ENCODE measurements at regions not wholly inside any gene's neighbourhood (a gene's known extent, or its start where the extent isn't known, plus 50 kb on each side); places are given as distances from the start of the nearest gene placed in this dataset.
"Not testable (repeated sequence)": the region's sequence is repeated elsewhere in the genome, so short reads cannot be mapped to it uniquely, and the experiment has no call there.

GRCh38 chr9:108049026-108049607 lies 559.5 kb upstream of the KLF4 start:
- Histone ChIP-seq H3K9ac (ENCODE audit: low read length) (peak overlapping the region; percentile 48), H3K36me3 (ENCODE audit: control insufficient read depth, insufficient read depth, low read length, severe bottlenecking) (no peaks in the 10 kb centered on the region), H3K4me3 (ENCODE audit: low read length) (no peak overlapping the region), H3K9me3 (ENCODE audit: control insufficient read depth, low read length) (peaks cover 2% of the 10 kb centered on the region), H3K4me1 (ENCODE audit: control insufficient read depth, insufficient read depth, low read length) (peaks cover 36% of the 10 kb centered on the region), H3K27me3 (replicated peaks; ENCODE audit: control insufficient read depth, insufficient read depth, low read length) (no peaks in the 10 kb centered on the region)
- DNase-seq (ENCODE audit: low read depth) = peak; percentile 92

GRCh38 chr9:108048406-108049025 lies 558.9 kb upstream of the KLF4 start:
- no peaks in the 10 kb centered on the region for H3K27me3 ChIP-seq (replicated peaks; ENCODE audit: control insufficient read depth, insufficient read depth, low read length)
- DNase-seq (ENCODE audit: low read depth) = no peak
- H3K9me3 ChIP-seq (ENCODE audit: control insufficient read depth, low read length) = peaks cover 8% of the 10 kb centered on the region
- peaks cover 30% of the 10 kb centered on the region for H3K4me1 ChIP-seq (ENCODE audit: control insufficient read depth, insufficient read depth, low read length)
- H3K9ac ChIP-seq (ENCODE audit: low read length) = peak overlapping the region; percentile 48
- H3K36me3 ChIP-seq (ENCODE audit: control insufficient read depth, insufficient read depth, low read length, severe bottlenecking) = no peaks in the 10 kb centered on the region
- H3K4me3 ChIP-seq (ENCODE audit: low read length) = no peak overlapping the region

GRCh38 chr9:108047777-108048176 lies 558.2 kb upstream of the KLF4 start:
- DNase-seq (ENCODE audit: low read depth); H3K4me3 ChIP-seq (ENCODE audit: low read length); H3K36me3 ChIP-seq (ENCODE audit: control insufficient read depth, insufficient read depth, low read length, severe bottlenecking); H3K27me3 ChIP-seq (replicated peaks; ENCODE audit: control insufficient read depth, insufficient read depth, low read length); H3K9ac ChIP-seq (ENCODE audit: low read length): not testable (repeated sequence)
- Histone ChIP-seq H3K4me1 (ENCODE audit: control insufficient read depth, insufficient read depth, low read length) (peaks cover 23% of the 10 kb centered on the region), H3K9me3 (ENCODE audit: control insufficient read depth, low read length) (peaks cover 14% of the 10 kb centered on the region)

GRCh38 chr9:108047264-108047663 lies 557.7 kb upstream of the KLF4 start:
- Histone ChIP-seq H3K27me3 (replicated peaks; ENCODE audit: control insufficient read depth, insufficient read depth, low read length) (no peaks in the 10 kb centered on the region), H3K4me1 (ENCODE audit: control insufficient read depth, insufficient read depth, low read length) (peaks cover 17% of the 10 kb centered on the region), H3K4me3 (ENCODE audit: low read length) (no peak overlapping the region), H3K9me3 (ENCODE audit: control insufficient read depth, low read length) (peaks cover 15% of the 10 kb centered on the region), H3K36me3 (ENCODE audit: control insufficient read depth, insufficient read depth, low read length, severe bottlenecking) (no peaks in the 10 kb centered on the region), H3K9ac (ENCODE audit: low read length) (no peak overlapping the region)
- no peak for DNase-seq (ENCODE audit: low read depth)

GRCh38 chr9:108045851-108046250 lies 556.3 kb upstream of the KLF4 start:
- no peak for DNase-seq (ENCODE audit: low read depth)
- Histone ChIP-seq H3K27me3 (replicated peaks; ENCODE audit: control insufficient read depth, insufficient read depth, low read length) (no peaks in the 10 kb centered on the region), H3K36me3 (ENCODE audit: control insufficient read depth, insufficient read depth, low read length, severe bottlenecking) (no peaks in the 10 kb centered on the region), H3K9ac (ENCODE audit: low read length) (no peak overlapping the region), H3K4me3 (ENCODE audit: low read length) (no peak overlapping the region), H3K4me1 (ENCODE audit: control insufficient read depth, insufficient read depth, low read length) (peaks cover 27% of the 10 kb centered on the region), H3K9me3 (ENCODE audit: control insufficient read depth, low read length) (peaks cover 15% of the 10 kb centered on the region)

GRCh38 chr9:108043585-108043984 lies 554.0 kb upstream of the KLF4 start:
- no peak for DNase-seq (ENCODE audit: low read depth)
- H3K27me3 ChIP-seq (replicated peaks; ENCODE audit: control insufficient read depth, insufficient read depth, low read length) = no peaks in the 10 kb centered on the region
- no peaks in the 10 kb centered on the region for H3K36me3 ChIP-seq (ENCODE audit: control insufficient read depth, insufficient read depth, low read length, severe bottlenecking)
- peaks cover 15% of the 10 kb centered on the region for H3K9me3 ChIP-seq (ENCODE audit: control insufficient read depth, low read length)
- H3K4me3 ChIP-seq (ENCODE audit: low read length) = peak overlapping the region; percentile 4
- peaks cover 18% of the 10 kb centered on the region for H3K4me1 ChIP-seq (ENCODE audit: control insufficient read depth, insufficient read depth, low read length)
- no peak overlapping the region for H3K9ac ChIP-seq (ENCODE audit: low read length)

GRCh38 chr9:108041551-108041950 lies 552.0 kb upstream of the KLF4 start:
- DNase-seq (ENCODE audit: low read depth) = peak; percentile 66
- H3K36me3 ChIP-seq (ENCODE audit: control insufficient read depth, insufficient read depth, low read length, severe bottlenecking) = no peaks in the 10 kb centered on the region
- H3K4me1 ChIP-seq (ENCODE audit: control insufficient read depth, insufficient read depth, low read length) = peaks cover 15% of the 10 kb centered on the region
- H3K9me3 ChIP-seq (ENCODE audit: control insufficient read depth, low read length) = peaks cover 15% of the 10 kb centered on the region
- no peak overlapping the region for H3K9ac ChIP-seq (ENCODE audit: low read length)
- H3K4me3 ChIP-seq (ENCODE audit: low read length) = no peak overlapping the region
- H3K27me3 ChIP-seq (replicated peaks; ENCODE audit: control insufficient read depth, insufficient read depth, low read length) = no peaks in the 10 kb centered on the region

GRCh38 chr9:108040783-108041182 lies 551.2 kb upstream of the KLF4 start:
- peaks cover 15% of the 10 kb centered on the region for H3K9me3 ChIP-seq (ENCODE audit: control insufficient read depth, low read length)
- no peak overlapping the region for H3K4me3 ChIP-seq (ENCODE audit: low read length)
- peak; percentile 42 for DNase-seq (ENCODE audit: low read depth)
- H3K9ac ChIP-seq (ENCODE audit: low read length) = no peak overlapping the region
- no peaks in the 10 kb centered on the region for H3K27me3 ChIP-seq (replicated peaks; ENCODE audit: control insufficient read depth, insufficient read depth, low read length)
- peaks cover 15% of the 10 kb centered on the region for H3K4me1 ChIP-seq (ENCODE audit: control insufficient read depth, insufficient read depth, low read length)
- H3K36me3 ChIP-seq (ENCODE audit: control insufficient read depth, insufficient read depth, low read length, severe bottlenecking) = no peaks in the 10 kb centered on the region

GRCh38 chr9:108039493-108039892 lies 549.9 kb upstream of the KLF4 start:
- no peak overlapping the region for H3K9ac ChIP-seq (ENCODE audit: low read length)

GRCh38 chr9:108039012-108039411 lies 549.4 kb upstream of the KLF4 start:
- Histone ChIP-seq H3K27me3 (replicated peaks; ENCODE audit: control insufficient read depth, insufficient read depth, low read length) (no peaks in the 10 kb centered on the region), H3K9me3 (ENCODE audit: control insufficient read depth, low read length) (peaks cover 12% of the 10 kb centered on the region), H3K4me1 (ENCODE audit: control insufficient read depth, insufficient read depth, low read length) (peaks cover 26% of the 10 kb centered on the region), H3K9ac (ENCODE audit: low read length) (no peak overlapping the region), H3K4me3 (ENCODE audit: low read length) (no peak overlapping the region), H3K36me3 (ENCODE audit: control insufficient read depth, insufficient read depth, low read length, severe bottlenecking) (no peaks in the 10 kb centered on the region)
- no peak for DNase-seq (ENCODE audit: low read depth)

More at GRCh38 chr9:108039493-108039892, 549.9 kb upstream of the KLF4 start:
- peak; percentile 59 for DNase-seq (ENCODE audit: low read depth)
- Histone ChIP-seq H3K9me3 (ENCODE audit: control insufficient read depth, low read length) (peaks cover 15% of the 10 kb centered on the region), H3K4me3 (ENCODE audit: low read length) (no peak overlapping the region), H3K36me3 (ENCODE audit: control insufficient read depth, insufficient read depth, low read length, severe bottlenecking) (no peaks in the 10 kb centered on the region), H3K27me3 (replicated peaks; ENCODE audit: control insufficient read depth, insufficient read depth, low read length) (no peaks in the 10 kb centered on the region), H3K4me1 (ENCODE audit: control insufficient read depth, insufficient read depth, low read length) (peaks cover 21% of the 10 kb centered on the region)

GRCh38 chr9:108035487-108035886 lies 545.9 kb upstream of the KLF4 start:
- DNase-seq (ENCODE audit: low read depth) = no peak
- H3K9me3 ChIP-seq (ENCODE audit: control insufficient read depth, low read length) = no peaks in the 10 kb centered on the region
- H3K9ac ChIP-seq (ENCODE audit: low read length) = no peak overlapping the region
- no peaks in the 10 kb centered on the region for H3K27me3 ChIP-seq (replicated peaks; ENCODE audit: control insufficient read depth, insufficient read depth, low read length)
- peaks cover 13% of the 10 kb centered on the region for H3K4me1 ChIP-seq (ENCODE audit: control insufficient read depth, insufficient read depth, low read length)
- H3K4me3 ChIP-seq (ENCODE audit: low read length) = no peak overlapping the region
- H3K36me3 ChIP-seq (ENCODE audit: control insufficient read depth, insufficient read depth, low read length, severe bottlenecking) = no peaks in the 10 kb centered on the region
